GM11168 (cell line): ENCODE measurements at regions not wholly inside any gene's neighbourhood (a gene's known extent, or its start where the extent isn't known, plus 50 kb on each side); places are given as distances from the start of the nearest gene placed in this dataset.

Experiments
- in situ Hi-C: fragments of 300-500 bp; cut with MboI; formaldehyde crosslinking; loops from one replicate; pipeline ENCODE4 v1.12.0; 2022; ENCODE audit warnings: low sequenced_read_pairs; ENCODE audit not compliant: unreplicated experiment

- in situ Hi-C loops = no loop called here
Observed at GRCh38 chr5:117701062-117701461, 1126.4 kb upstream of the SEMA6A start.

GRCh38 chr5:117692606-117693005 is 1118.0 kb upstream of the SEMA6A start:
- in situ Hi-C loops = no loop called here

GRCh38 chr5:117691081-117691870 is 1116.7 kb upstream of the SEMA6A start:
- in situ Hi-C loops = no loop called here

DNA sequence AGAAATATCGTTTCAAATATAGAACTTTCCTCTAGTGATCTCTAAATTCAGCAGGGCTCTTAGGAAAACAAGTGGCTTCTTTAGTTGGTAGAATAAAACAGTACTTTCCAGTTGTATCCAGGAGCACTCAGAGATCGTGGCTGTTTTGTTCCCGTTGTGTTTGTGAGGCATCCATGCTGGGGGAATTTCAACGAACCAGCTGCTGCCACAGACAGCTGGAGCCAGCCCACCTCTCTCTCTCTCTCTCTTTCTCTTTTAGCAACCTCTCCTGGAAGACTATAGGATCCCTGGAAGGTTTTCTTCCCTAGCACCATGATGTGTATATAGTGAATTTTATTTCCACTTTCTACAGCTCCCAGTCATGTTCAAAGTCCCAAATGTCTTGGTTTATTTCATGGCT is 1116.0 kb upstream of the SEMA6A start:
- in situ Hi-C loops = no loop called here

GRCh38 chr5:117686926-117687325 is 1112.3 kb upstream of the SEMA6A start:
- in situ Hi-C loops = no loop called here

DNA sequence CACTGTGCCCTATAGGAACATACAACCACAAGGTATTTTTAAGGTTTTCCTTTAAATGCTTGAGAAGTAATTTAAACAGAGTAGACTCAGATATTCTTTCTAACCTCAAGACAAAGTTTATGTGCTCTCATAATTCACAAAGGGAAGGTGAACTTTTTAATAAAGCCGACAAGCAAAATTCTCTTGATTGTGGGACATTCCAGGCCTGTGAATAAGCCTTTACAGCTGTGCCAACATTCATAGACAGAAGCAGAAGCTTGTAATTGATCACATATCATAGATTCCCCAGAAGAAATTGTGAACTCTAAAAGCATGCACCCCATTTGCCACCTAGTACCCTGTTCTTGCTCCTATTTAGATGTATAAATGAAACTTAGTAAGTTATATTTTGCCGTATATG is 1107.8 kb upstream of the SEMA6A start:
- in situ Hi-C loops = no loop called here

DNA sequence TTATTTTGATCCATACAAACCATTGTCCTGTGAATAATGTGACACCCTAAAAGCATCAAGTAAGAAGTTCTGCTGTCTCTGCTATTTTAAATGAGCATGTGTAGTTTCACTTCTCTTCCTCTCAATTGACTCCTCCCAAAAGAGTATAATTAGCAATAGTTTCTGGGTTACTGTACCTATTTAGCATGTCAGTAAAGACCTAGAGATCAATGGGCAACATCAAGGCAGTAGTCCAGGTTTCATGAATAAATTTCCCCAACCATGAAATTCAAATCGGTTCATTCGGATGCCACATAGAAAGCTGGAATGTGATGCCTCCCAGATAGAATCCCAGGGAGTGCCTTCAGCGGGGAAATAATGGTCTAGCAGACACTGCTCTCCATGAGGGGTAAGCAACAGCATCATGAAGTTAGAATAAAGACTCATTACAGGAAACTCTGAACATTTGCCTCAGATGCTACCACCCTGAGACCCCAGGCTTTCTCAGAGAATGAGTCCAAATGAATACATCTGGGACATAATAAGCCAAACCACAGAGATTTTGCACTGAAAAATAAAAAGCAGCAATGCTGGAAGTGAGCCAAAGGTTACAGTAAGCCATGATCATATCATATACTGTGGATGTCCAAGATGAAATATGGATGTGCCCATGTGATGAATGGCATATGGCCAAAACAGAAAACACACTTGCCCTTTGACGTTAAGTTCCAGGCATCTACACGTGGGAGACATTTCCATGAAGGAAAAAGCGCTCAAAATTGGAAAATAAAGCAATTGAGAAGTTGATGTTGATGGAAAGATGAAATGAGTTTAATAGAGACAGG is 1107.0 kb upstream of the SEMA6A start:
- in situ Hi-C loops = no loop called here

- in situ Hi-C loops = no loop called here
Observed at GRCh38 chr5:117680426-117680825, 1105.8 kb upstream of the SEMA6A start.

GRCh38 chr5:117679046-117679445 is 1104.4 kb upstream of the SEMA6A start:
- in situ Hi-C loops = no loop called here

- in situ Hi-C loops = no loop called here
Observed at GRCh38 chr5:117675646-117676045, 1101.0 kb upstream of the SEMA6A start.

GRCh38 chr5:117671551-117671950 is 1096.9 kb upstream of the SEMA6A start:
- in situ Hi-C loops = no loop called here

DNA sequence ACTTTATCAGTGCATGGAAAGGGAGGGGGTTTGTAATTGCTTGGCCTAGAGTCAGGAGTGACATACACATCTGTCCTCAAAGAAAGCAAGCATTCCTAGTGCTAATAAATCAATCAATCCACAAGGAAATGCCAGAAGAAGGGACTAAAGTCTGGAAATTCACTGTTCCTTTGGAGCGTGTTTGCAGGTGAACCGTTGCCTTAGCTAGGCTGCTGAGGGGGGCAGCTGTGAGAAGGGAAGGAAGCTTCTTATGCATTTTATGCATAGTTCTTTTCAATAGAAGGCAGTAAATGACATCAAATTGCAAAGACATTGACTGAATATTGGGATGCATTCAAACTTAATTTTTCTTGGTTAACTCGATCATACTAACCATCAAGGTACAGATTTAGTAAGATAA is 1092.5 kb upstream of the SEMA6A start:
- in situ Hi-C loops = no loop called here

GRCh38 chr5:117665121-117665520 is 1090.5 kb upstream of the SEMA6A start:
- in situ Hi-C loops = no loop called here

DNA sequence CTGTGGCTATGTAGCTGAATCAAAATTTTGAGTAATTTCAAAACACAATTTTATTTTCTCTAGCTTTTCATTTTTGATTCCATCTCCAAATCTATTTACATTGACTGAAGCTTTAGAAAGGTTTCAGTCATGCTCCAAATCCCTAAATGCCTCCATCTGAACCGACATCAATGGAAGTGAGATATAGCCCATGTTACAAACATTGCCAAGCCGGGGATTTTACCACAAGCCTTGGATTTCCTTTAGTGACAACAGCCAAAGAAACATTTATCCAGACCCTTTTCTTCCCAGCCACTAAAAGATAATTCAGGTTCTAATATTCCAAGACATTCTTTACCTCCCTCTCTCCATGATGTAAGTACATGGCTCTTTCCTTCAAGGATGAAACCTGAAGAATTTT is 1087.7 kb upstream of the SEMA6A start:
- in situ Hi-C loops = no loop called here

DNA sequence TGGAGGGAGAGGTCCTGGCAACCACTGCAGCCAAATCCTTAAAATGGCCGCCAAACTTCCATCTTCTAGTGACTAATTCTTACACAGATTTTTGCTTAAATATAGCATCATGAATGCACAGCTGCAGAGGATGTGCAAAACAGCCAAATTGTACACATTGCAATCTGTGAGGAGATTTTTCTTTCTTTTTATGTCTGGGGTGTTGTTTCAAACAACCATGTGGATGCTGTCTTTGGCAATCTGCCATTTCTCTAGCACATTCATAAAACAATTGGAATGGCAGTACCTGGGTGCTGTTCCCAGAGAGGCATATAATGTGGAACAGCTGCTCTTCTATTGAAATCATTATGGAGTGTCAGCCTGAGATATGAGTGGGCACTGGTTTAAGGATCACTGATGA is 1082.9 kb upstream of the SEMA6A start:
- in situ Hi-C loops = no loop called here

- in situ Hi-C loops = no loop called here
Observed at GRCh38 chr5:117652958-117653280, 1078.3 kb upstream of the SEMA6A start.

DNA sequence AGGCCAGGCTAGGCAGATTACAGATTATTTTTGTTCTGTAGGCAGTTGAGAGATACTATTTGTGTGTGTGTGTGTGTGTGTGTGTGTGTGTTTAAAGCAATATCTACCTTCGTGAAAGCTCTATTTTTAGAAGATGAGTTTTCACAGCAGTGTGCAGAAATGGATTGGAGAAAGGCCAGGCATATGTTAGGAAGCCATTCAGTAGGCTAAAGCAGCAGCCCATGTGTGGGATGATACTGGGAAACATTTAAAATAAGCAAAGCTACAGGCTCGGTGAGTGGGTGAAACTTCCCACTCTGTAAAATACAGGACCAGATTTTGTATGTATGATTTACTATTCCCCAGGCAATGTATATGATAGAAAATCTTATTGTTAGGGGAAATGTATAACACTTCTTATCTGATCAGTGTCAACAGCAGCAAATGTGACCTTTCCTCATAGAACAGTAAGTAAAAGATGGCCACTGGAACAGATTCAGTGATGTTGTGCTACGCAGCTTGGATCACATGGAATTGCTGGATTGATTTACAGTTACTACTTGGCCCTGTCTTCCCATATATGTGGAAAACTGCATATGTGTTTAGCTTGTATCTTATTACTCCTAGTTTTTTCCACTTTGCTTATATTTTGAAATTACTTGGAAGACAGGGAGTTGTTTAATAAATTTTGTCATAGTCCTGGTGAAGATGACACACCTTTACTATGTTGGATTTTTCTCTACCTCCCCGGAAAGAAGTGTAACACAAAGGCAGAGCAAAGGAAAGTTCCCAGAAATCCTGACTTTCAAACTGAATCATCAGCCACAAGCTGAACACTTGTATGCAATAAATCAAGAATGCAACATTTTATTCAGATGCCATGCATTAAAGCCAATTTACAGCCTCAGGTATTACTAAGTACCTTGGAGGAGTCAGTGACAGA is 1077.7 kb upstream of the SEMA6A start:
- in situ Hi-C loops = no loop called here

GRCh38 chr5:117649821-117650220 is 1075.2 kb upstream of the SEMA6A start:
- in situ Hi-C loops = no loop called here

- in situ Hi-C loops = no loop called here
Observed at GRCh38 chr5:117645400-117645799, 1070.8 kb upstream of the SEMA6A start.

- in situ Hi-C loops = no loop called here
Observed at GRCh38 chr5:117638581-117638980, 1064.0 kb upstream of the SEMA6A start.

DNA sequence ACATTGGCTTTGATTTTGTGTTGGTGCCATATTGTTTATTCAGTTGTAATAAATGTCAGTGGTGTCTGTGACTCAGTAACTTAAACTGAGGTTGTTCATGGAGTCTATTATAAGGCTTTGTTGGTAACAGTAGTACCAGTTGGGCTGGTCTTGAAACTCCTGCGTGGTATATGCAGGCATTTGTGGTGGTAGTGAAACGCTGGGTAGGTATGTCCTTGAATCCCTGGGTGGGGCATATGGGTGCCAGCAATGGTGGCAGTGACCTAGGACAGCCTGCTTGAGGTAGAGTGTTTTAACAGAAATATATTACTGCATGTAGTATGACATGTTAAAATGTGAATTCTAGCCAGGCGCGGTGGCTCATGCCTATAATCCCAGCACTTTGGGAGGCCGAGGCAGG is 1058.5 kb upstream of the SEMA6A start:
- in situ Hi-C loops = no loop called here
